ENCODE measurements at regions not wholly inside any gene's neighbourhood (a gene's known extent, or its start where the extent isn't known, plus 50 kb on each side); places are given as distances from the start of the nearest gene placed in this dataset.

GRCh38 chr5:101288633-101289032 lies 385.6 kb upstream of the ST8SIA4 start:
- 21% methylated on average over 7 of the region's 7 CpGs for WGBS (ENCODE audit: low lambda C conversion rate)
- Histone ChIP-seq H4K20me1 (ENCODE audit: insufficient read depth, low read length) (no peaks in the 10 kb centered on the region), H3K4me1 (ENCODE audit: insufficient read depth, low read length) (no peaks in the 10 kb centered on the region), H2AFZ (ENCODE audit: low read length) (no peak overlapping the region), H3K27me3 (ENCODE audit: control insufficient read depth in 1 of 2, insufficient read depth in 2 of 2, low read length in 2 of 2) (no peaks in the 10 kb centered on the region), H3K27ac (ENCODE audit: extremely low read length, insufficient read depth, low read length) (no peak overlapping the region), H3K36me3 (replicated peaks in 1 of 2; ENCODE audit: control insufficient read depth in 1 of 2, insufficient read depth in 2 of 2, low read length in 2 of 2) (no peaks in the 10 kb centered on the region), H3K9me3 (ENCODE audit: low read length) (no peaks in the 10 kb centered on the region), H3K4me2 (ENCODE audit: low read depth, low read length) (no peak overlapping the region), H3K4me3 (replicated peaks in 1 of 3; ENCODE audit: insufficient read depth in 1 of 3, low read depth in 2 of 3, low read length in 3 of 3) (no peak overlapping the region), H3K9ac (ENCODE audit: insufficient read depth, low read depth, low read length) (no peak overlapping the region), H3K79me2 (ENCODE audit: insufficient read depth, low read length) (no peaks in the 10 kb centered on the region)
- ATAC-seq, result no peak
- BruUV-seq (replicated peaks), result no TSS peak
- no peak for DNase-seq (ENCODE audit: low spot score)
- ChIA-PET CTCF (ENCODE audit: low intra/inter-chr PET ratio, low total read pairs) (no interaction called here), POLR2A (no interaction called here)
- intact Hi-C loops (cut with micrococcal nuclease; ENCODE audit: unreplicated experiment), result no loop called here
- FAIRE-seq, result no peak
- in situ Hi-C loops (cut with HindIII; ENCODE audit: extremely low pct_ligation_motif_present, low pct_unique_long_range_greater_than_20kb), result no loop called here
- no peak for TF ChIP-seq TRAFD1 (CRISPR knock-in tag; IDR thresholded peaks at IDR 0.05; ENCODE audit: borderline replicate concordance)
- no peak for TF ChIP-seq ZNF367 (CRISPR knock-in tag; IDR thresholded peaks at IDR 0.05; ENCODE audit: borderline replicate concordance)
- TF ChIP-seq ZNF468 (CRISPR knock-in tag; IDR thresholded peaks at IDR 0.05), result no peak
- TF ChIP-seq ZNF235 (CRISPR knock-in tag; IDR thresholded peaks at IDR 0.05; ENCODE audit: borderline replicate concordance), result no peak

- Histone ChIP-seq H3K9ac (ENCODE audit: insufficient read depth, low read depth, low read length) (no peak overlapping the region), H3K4me1 (ENCODE audit: insufficient read depth, low read length) (no peaks in the 10 kb centered on the region), H3K27me3 (ENCODE audit: control insufficient read depth in 1 of 2, insufficient read depth in 2 of 2, low read length in 2 of 2) (no peaks in the 10 kb centered on the region), H3K79me2 (ENCODE audit: insufficient read depth, low read length) (no peaks in the 10 kb centered on the region), H3K27ac (ENCODE audit: extremely low read length, insufficient read depth, low read length) (no peak overlapping the region), H3K4me2 (ENCODE audit: low read depth, low read length) (no peak overlapping the region), H3K4me3 (replicated peaks in 1 of 3; ENCODE audit: insufficient read depth in 1 of 3, low read depth in 2 of 3, low read length in 3 of 3) (no peak overlapping the region), H3K9me3 (ENCODE audit: low read length) (no peaks in the 10 kb centered on the region), H3K36me3 (replicated peaks in 1 of 2; ENCODE audit: control insufficient read depth in 1 of 2, insufficient read depth in 2 of 2, low read length in 2 of 2) (no peaks in the 10 kb centered on the region), H4K20me1 (ENCODE audit: insufficient read depth, low read length) (no peaks in the 10 kb centered on the region), H2AFZ (ENCODE audit: low read length) (no peak overlapping the region)
- BruUV-seq (replicated peaks), result no TSS peak
- intact Hi-C loops (cut with micrococcal nuclease; ENCODE audit: unreplicated experiment) (no loop called here), in situ Hi-C loops (cut with HindIII; ENCODE audit: extremely low pct_ligation_motif_present, low pct_unique_long_range_greater_than_20kb) (no loop called here)
- ATAC-seq, result no peak
- POLR2A ChIA-PET, result no interaction called here
- DNase-seq (ENCODE audit: low spot score), result no peak
- WGBS (ENCODE audit: low lambda C conversion rate), result 0% methylated on average over 1 of the region's 1 CpG
- CTCF ChIA-PET (ENCODE audit: low intra/inter-chr PET ratio, low total read pairs), result no interaction called here
- FAIRE-seq, result no peak
- TF ChIP-seq RFXANK (CRISPR knock-in tag; IDR thresholded peaks at IDR 0.05) (no peak), NKX3-1 (CRISPR knock-in tag; IDR thresholded peaks at IDR 0.05) (no peak), GMEB1 (CRISPR knock-in tag; IDR thresholded peaks at IDR 0.05; ENCODE audit: borderline replicate concordance) (no peak), KDM5A (IDR thresholded peaks at IDR 0.05; ENCODE audit: borderline replicate concordance, low read length) (no peak), ZNF350 (CRISPR knock-in tag; IDR thresholded peaks at IDR 0.05; ENCODE audit: borderline replicate concordance, low read depth) (no peak), MTA3 (CRISPR knock-in tag; IDR thresholded peaks at IDR 0.05) (no peak), TRAFD1 (CRISPR knock-in tag; IDR thresholded peaks at IDR 0.05; ENCODE audit: borderline replicate concordance) (no peak), ZNF761 (CRISPR knock-in tag; conservative IDR thresholded peaks at IDR 0.05) (no peak), HHEX (CRISPR knock-in tag; IDR thresholded peaks at IDR 0.05) (no peak), CREM (IDR thresholded peaks at IDR 0.05) (no peak), CREM (CRISPR knock-in tag; IDR thresholded peaks at IDR 0.05) (no peak), CBFB (CRISPR knock-in tag; IDR thresholded peaks at IDR 0.05) (no peak)
Observed at GRCh38 chr5:101284736-101285375, 381.8 kb upstream of the ST8SIA4 start.
